GM10248 (cell line): ENCODE measurements at regions not wholly inside any gene's neighbourhood (a gene's known extent, or its start where the extent isn't known, plus 50 kb on each side); places are given as distances from the start of the nearest gene placed in this dataset.

Experiments used
- CTCF ChIA-PET: fragments of 300-600 bp; sonication (Branson Sonifier 250); formaldehyde crosslinking; extraction: SDS; loops from one replicate; lab custom pipeline; 2021; ENCODE audit warnings: antibody characterized with exemption; lab: Yijun Ruan, JAX
- POLR2A ChIA-PET: fragments of 350-650 bp; sonication (Branson Sonifier 250); formaldehyde crosslinking; extraction: SDS; loops from one replicate; lab custom pipeline; 2020; ENCODE audit warnings: antibody characterized with exemption; lab: Yijun Ruan, JAX
- DNase-seq: peaks from one replicate; pipeline ENCODE4 v3.0.0; 2012; ENCODE audit errors: extremely low spot score
- TF ChIP-seq, protein P1 (sequence below): IDR thresholded peaks from 2 replicates; pipeline ENCODE4 v1.5.1; 2012; ENCODE audit warnings: mild to moderate bottlenecking, low read depth; ENCODE audit errors: extremely low read depth, missing control alignments, control extremely low read depth

DNA sequence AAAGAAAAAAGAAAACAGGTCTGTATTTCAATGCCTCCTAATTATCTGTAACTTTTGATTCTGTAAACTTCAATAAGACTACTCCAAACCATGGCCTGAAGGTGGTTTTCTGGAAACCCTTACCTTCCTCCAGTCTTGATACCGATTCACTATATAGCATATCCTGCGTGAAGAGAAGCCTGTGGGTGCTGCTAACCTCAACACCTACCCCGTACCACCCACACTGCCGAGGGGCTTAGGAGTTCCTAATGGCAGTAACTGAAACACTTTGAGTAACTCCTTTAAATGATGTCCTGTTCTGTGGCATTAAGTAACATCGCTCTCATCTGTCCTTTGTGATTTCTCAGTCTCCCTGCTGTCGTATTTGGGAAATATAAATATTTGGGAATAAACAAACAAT lies 104.5 kb upstream of the CARMIL1 start:
- POLR2A ChIA-PET, result no interaction called here
- TF ChIP-seq, protein P1, sequence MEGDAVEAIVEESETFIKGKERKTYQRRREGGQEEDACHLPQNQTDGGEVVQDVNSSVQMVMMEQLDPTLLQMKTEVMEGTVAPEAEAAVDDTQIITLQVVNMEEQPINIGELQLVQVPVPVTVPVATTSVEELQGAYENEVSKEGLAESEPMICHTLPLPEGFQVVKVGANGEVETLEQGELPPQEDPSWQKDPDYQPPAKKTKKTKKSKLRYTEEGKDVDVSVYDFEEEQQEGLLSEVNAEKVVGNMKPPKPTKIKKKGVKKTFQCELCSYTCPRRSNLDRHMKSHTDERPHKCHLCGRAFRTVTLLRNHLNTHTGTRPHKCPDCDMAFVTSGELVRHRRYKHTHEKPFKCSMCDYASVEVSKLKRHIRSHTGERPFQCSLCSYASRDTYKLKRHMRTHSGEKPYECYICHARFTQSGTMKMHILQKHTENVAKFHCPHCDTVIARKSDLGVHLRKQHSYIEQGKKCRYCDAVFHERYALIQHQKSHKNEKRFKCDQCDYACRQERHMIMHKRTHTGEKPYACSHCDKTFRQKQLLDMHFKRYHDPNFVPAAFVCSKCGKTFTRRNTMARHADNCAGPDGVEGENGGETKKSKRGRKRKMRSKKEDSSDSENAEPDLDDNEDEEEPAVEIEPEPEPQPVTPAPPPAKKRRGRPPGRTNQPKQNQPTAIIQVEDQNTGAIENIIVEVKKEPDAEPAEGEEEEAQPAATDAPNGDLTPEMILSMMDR, result no peak
- DNase-seq, result no peak
- CTCF ChIA-PET, result no interaction called here

DNA sequence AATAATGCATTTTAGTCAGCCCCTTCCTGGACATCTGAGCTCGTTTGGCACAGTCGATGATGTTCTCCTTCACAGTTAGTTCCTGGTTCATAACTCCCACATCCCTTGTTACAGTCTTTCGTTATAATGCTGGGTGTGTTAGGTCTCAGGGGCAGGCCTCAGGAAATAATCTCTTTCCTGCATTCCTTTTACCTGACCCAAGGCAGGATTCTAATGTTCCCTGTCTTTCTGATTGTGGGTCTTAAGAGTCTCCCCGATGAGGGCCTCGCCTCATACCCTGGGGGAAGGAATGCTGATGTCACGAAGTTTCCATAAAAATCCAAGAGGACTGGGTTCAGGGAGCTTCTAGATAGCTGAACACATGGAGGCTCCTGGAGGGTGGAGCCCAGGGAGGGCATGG lies 104.0 kb upstream of the CARMIL1 start:
- POLR2A ChIA-PET, result no interaction called here
- TF ChIP-seq, protein P1, result no peak
- no peak for DNase-seq
- CTCF ChIA-PET, result no interaction called here

DNA sequence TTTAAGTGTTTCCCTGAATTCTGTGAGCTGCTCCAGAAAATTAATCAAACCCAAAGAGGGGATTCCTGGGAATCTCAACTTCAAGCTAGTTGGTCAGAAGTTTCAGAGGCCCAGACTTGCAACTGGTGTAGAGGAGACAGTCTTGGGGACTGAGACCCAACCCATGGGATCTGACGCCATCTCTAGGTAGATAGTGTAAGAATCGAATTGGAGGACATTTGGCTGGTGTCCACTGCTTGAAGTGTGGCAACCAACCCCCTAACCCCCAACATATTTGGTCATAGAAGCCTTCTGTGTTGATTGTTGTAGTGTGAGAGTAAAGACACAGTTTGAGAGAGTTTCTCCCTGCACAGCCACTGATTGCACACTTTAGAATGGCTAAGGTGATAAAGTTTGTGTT lies 103.5 kb upstream of the CARMIL1 start:
- POLR2A ChIA-PET, result no interaction called here
- TF ChIP-seq, protein P1, result no peak
- CTCF ChIA-PET, result no interaction called here
- DNase-seq, result no peak

DNA sequence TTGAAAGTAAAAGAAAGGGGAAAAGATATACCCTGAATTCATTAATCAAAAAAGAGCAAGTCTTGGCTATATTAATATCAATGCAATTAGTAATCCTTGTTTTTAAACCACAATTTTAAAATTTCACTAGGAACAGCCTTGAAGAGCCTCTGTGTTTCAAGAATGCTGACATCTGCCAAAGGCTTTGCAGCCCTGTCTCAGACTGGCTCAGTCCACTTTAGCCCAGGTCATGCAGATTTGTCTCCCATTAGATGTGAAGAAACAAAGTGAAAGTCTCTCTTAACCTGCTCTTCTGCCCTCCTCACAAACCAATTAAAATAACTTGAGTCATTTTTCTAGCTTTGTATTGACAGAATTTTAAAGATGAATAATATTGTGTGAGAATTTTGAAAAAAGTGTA lies 102.7 kb upstream of the CARMIL1 start:
- ChIA-PET POLR2A (no interaction called here), CTCF (interaction anchor here (1.0 kb wide), 1 partner anchor 380 kb away, joined by 3 read pairs; no protein-coding TSS in a partner anchor)
- TF ChIP-seq, protein P1, result no peak
- DNase-seq, result no peak

DNA sequence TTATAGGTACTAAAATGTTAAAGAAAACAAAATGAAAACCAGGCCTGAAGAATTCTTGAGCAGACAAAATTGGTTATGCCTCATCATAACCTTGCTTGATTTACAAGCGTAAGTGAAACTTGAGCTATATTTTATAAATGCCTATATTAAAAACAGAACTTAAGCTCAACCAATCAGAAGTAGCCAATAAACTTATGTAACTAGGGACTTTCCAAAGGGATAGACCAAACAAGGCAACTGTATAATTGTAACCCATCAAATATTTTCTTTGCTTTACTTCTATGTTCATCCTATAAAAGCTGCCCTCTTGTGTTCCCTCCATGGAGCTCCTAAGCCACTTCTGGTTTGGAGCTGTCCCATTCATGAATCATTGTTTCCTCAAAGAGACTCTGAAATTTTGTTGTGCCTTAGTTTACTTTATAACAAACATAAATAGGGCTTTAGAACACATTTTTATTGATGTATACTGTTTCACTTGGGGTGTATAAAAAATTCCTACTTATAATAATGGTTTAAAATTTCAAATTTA lies 101.6 kb upstream of the CARMIL1 start:
- ChIA-PET POLR2A (no interaction called here), CTCF (interaction anchor here (1.0 to 2.2 kb wide), 3 partner anchors 12 to 378 kb away, joined by 3 to 7 read pairs (median 3); no protein-coding TSS in a partner anchor)
- TF ChIP-seq, protein P1, result no peak

DNA sequence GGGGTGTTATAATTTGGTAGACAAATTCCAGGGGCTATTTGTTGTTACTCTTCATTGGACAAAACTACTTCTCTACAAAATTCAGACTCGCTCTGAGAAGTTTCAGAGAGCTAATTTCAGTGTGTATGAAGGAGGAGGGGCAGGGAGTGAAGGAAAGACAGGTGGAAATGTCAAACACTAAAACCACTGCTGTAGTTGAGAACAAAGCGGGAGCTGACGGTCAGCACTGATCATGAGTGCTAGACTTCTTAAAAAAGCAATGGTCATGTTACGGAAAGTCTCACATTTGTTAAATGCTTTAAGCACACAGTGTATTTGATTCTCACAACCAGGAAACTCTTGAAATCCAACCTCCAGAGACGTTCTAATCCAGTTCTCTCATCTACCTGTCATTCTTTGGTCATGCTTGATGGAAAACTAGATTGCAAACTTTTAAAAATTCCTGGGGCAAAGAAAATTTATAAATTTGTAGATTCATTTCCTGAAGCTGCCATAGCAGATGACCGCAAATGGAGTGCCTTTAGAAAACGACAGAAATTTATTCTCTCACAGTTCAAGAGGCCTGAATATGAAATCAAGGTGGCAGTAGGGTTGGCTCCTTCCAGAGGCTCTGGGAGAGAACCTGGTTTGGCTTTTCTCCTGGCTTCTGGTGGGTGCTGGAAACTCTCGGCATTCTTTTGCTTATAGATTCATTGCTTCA lies 100.7 kb upstream of the CARMIL1 start:
- TF ChIP-seq, protein P1, result no peak
- DNase-seq, result no peak
- ChIA-PET CTCF (interaction anchor here (1.0 to 2.6 kb wide), 4 partner anchors 11 to 378 kb away, joined by 3 to 10 read pairs (median 5); no protein-coding TSS in a partner anchor), POLR2A (no interaction called here)

More for the DNA sequence above, 101.6 kb upstream of the CARMIL1 start:
- no peak for DNase-seq
